ENCODE measurements at regions not wholly inside any gene's neighbourhood (a gene's known extent, or its start where the extent isn't known, plus 50 kb on each side); places are given as distances from the start of the nearest gene placed in this dataset.
A peak's percentile ranks its signal among the peaks of the same experiment; 100 is the strongest.

GRCh38 chr14:56423544-56423943 lies 156.1 kb upstream of the TMEM260 start:
- peaks cover 10% of the 10 kb centered on the region; the same call in 1 of the 2 replicates for H3K4me1 ChIP-seq (ENCODE audit: control insufficient read depth, insufficient read depth, low read length)
- ChIA-PET CTCF (interaction anchor here (0.7 to 1.2 kb wide), 2 partner anchors 83 to 162 kb away, joined by 3 read pairs; no protein-coding TSS in a partner anchor), POLR2A (ENCODE audit: unreplicated experiment) (no interaction called here)
- H3K27me3 ChIP-seq (ENCODE audit: control insufficient read depth, insufficient read depth, low read length): peaks cover 23% of the 10 kb centered on the region
- no peak overlapping the region for H4K91ac ChIP-seq (ENCODE audit: insufficient read depth, low read depth, low read length)
- H2AK5ac ChIP-seq (ENCODE audit: low read depth, low read length): no peak overlapping the region
- peak overlapping the region; percentile 1; the same call in 1 of the 2 replicates for H3K4me2 ChIP-seq (ENCODE audit: low read depth, low read length)
- no peak overlapping the region for H2BK5ac ChIP-seq (ENCODE audit: low read depth, low read length, poor library complexity, severe bottlenecking)
- no CpG with 5 or more reads among the region's 2 CpGs for WGBS, 2 experiments (ENCODE audit: extremely low coverage in 2 of 2, insufficient read length in 1 of 2)
- no peak overlapping the region for H3K18ac ChIP-seq (ENCODE audit: low read depth, low read length)
- H4K20me1 ChIP-seq (ENCODE audit: insufficient read depth, low read length): no peaks in the 10 kb centered on the region
- no peak overlapping the region for H4K5ac ChIP-seq (ENCODE audit: low read depth, low read length)
- H3K27ac ChIP-seq (ENCODE audit: insufficient read depth, low read length): no peak overlapping the region
- 0 out of 2 replicates have a peak, but pooled peaks cover 2% of the 10 kb centered on the region for H3K9me3 ChIP-seq (ENCODE audit: control insufficient read depth, insufficient read depth, low read length)
- H3K14ac ChIP-seq (replicated peaks; ENCODE audit: low read depth, low read length): no peak overlapping the region
- H3K23ac ChIP-seq (ENCODE audit: low read depth, low read length): no peak overlapping the region
- no peak overlapping the region for H2BK15ac ChIP-seq (ENCODE audit: low read depth, low read length)
- intact Hi-C loops (cut with micrococcal nuclease) (loop anchor here (2.0 to 10.0 kb wide), 3 partner anchors 83 to 305 kb away; partner anchors contain the start of gene PELI2), dilution Hi-C loops (cut with HindIII; ENCODE audit: low sequenced_read_pairs, unreplicated experiment) (no loop called here), in situ Hi-C loops (cut with MboI; ENCODE audit: low sequenced_read_pairs) (no loop called here)
- H3K4ac ChIP-seq (ENCODE audit: low read depth, low read length): no peak overlapping the region
- H2BK20ac ChIP-seq (ENCODE audit: low read depth, low read length): no peak overlapping the region
- TF ChIP-seq CEBPB (IDR thresholded peaks at IDR 0.05; ENCODE audit: low read depth, low read length): no peak
- TF ChIP-seq FOS (IDR thresholded peaks at IDR 0.05; ENCODE audit: low read depth, low read length): no peak
- no peak for TF ChIP-seq BHLHE40 (IDR thresholded peaks at IDR 0.05; ENCODE audit: low read depth, low read length)
- TF ChIP-seq RAD21 (IDR thresholded peaks at IDR 0.05; ENCODE audit: low read length): no peak
- no peak for TF ChIP-seq RFX5 (IDR thresholded peaks at IDR 0.05; ENCODE audit: low read depth, low read length)
- no peak for TF ChIP-seq RCOR1 (IDR thresholded peaks at IDR 0.05; ENCODE audit: insufficient replicate concordance, low read length)
- TF ChIP-seq CTCF (conservative IDR thresholded peaks at IDR 0.05; ENCODE audit: low read depth, low read length): no peak
- TF ChIP-seq SMC3 (IDR thresholded peaks at IDR 0.05; ENCODE audit: low read depth, low read length): no peak
- TF ChIP-seq MAFK (IDR thresholded peaks at IDR 0.05; ENCODE audit: low read depth, low read length): no peak
- TF ChIP-seq CHD1 (IDR thresholded peaks at IDR 0.05; ENCODE audit: low read depth, low read length): no peak
- TF ChIP-seq USF2 (IDR thresholded peaks at IDR 0.05; ENCODE audit: low read depth, low read length): no peak
- no peak for TF ChIP-seq ELK1 (IDR thresholded peaks at IDR 0.05; ENCODE audit: borderline replicate concordance, low read depth, low read length)
- no peak overlapping the region for H4K8ac ChIP-seq (ENCODE audit: low read depth in 2 of 2, low read length in 2 of 2)
- H3K36me3 ChIP-seq (ENCODE audit: control insufficient read depth, insufficient read depth, low read length): no peaks in the 10 kb centered on the region
- ATAC-seq (ENCODE audit: low read depth) (peak; percentile 79), DNase-seq (peak; percentile 66)
- no peak overlapping the region for H3K9ac ChIP-seq (ENCODE audit: low read depth, low read length)
- BruUV-seq (replicated peaks): no TSS peak
- H3K4me3 ChIP-seq (ENCODE audit: insufficient read depth, low read depth, low read length): no peak overlapping the region
- H2AFZ ChIP-seq (replicated peaks; ENCODE audit: low read length, poor library complexity): peak overlapping the region; percentile 48
- no peak overlapping the region for H3K56ac ChIP-seq (ENCODE audit: extremely low read depth, insufficient read depth, low read length)
- H2BK120ac ChIP-seq (ENCODE audit: low read depth, low read length): no peak overlapping the region
- H3K79me1 ChIP-seq (ENCODE audit: low read depth in 1 of 2, low read length in 2 of 2): no peaks in the 10 kb centered on the region
- no peaks in the 10 kb centered on the region for H3K9me1 ChIP-seq (ENCODE audit: insufficient read depth, low read length)
- no peak overlapping the region for H2AK9ac ChIP-seq (replicated peaks; ENCODE audit: low read depth, low read length, poor library complexity)
